ENCODE measurements at regions not wholly inside any gene's neighbourhood (a gene's known extent, or its start where the extent isn't known, plus 50 kb on each side); places are given as distances from the start of the nearest gene placed in this dataset.

DNA sequence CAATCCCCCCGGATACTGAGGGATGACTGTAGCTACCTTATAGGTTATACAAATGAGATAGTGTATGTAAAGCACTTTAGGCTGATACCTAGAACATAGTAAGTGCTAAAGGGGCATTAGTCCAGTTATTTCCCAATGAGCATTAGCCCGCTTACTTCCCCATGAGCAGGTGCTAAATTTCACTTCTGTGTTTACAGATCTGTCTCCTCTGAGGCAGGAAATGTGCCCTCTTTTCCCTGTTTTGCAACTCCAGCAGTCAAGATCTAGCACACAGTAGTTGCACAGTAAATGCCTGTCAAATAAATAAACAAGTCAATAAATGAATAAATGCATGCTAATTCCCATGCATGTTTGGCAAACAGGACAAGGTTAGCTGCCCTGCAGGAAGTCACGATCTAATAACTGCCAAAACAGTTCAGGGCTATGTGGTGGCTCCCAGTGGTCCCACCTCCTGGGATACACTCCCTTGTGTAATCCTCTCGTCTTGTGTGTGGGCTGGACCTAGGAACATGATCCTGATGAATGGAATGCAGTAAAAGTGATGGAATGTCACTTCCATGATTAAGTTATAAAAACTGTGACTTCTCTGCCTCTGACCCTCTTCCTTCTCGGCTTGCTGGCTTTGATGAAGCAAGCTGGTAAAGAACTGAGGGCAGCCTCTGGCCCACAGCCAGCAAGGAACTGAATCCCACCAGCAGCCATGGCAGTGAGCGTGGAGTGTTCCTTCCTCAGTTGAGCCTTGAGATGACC, 459.0 kb downstream of the SOX6 start:
- H3K27me3 Mint-ChIP-seq (ENCODE audit: low read depth), result peaks cover 5% of the 10 kb centered on the region
- TF ChIP-seq, protein P1, sequence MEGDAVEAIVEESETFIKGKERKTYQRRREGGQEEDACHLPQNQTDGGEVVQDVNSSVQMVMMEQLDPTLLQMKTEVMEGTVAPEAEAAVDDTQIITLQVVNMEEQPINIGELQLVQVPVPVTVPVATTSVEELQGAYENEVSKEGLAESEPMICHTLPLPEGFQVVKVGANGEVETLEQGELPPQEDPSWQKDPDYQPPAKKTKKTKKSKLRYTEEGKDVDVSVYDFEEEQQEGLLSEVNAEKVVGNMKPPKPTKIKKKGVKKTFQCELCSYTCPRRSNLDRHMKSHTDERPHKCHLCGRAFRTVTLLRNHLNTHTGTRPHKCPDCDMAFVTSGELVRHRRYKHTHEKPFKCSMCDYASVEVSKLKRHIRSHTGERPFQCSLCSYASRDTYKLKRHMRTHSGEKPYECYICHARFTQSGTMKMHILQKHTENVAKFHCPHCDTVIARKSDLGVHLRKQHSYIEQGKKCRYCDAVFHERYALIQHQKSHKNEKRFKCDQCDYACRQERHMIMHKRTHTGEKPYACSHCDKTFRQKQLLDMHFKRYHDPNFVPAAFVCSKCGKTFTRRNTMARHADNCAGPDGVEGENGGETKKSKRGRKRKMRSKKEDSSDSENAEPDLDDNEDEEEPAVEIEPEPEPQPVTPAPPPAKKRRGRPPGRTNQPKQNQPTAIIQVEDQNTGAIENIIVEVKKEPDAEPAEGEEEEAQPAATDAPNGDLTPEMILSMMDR (conservative IDR thresholded peaks at IDR 0.05), result no peak
- no peak overlapping the region for H3T11ph ChIP-seq (ENCODE audit: low read length)
- no peak overlapping the region for H3K9ac ChIP-seq (ENCODE audit: extremely low read depth, insufficient read length, low read length)
- no peak overlapping the region for H3K27ac ChIP-seq (ENCODE audit: insufficient read length, low read depth, low read length)
- H3K79me1 ChIP-seq (ENCODE audit: insufficient read depth, low read depth, low read length, poor library complexity, severe bottlenecking), result no peaks in the 10 kb centered on the region
- no peak overlapping the region for H3K27ac Mint-ChIP-seq
- peaks cover 5 to 6% of the 10 kb centered on the region in 2 experiments; a peak in 3 of 4 replicates for H3K4me1 Mint-ChIP-seq
- no peak overlapping the region for H3K18ac ChIP-seq (ENCODE audit: insufficient read length, low read depth, low read length)
- H2BK20ac ChIP-seq (ENCODE audit: low read depth, low read length, poor library complexity, severe bottlenecking), result no peak overlapping the region
- no peaks in the 10 kb centered on the region for H3K27me3 ChIP-seq (ENCODE audit: insufficient read depth, low read length)
- no peak overlapping the region for H2BK120ac ChIP-seq (ENCODE audit: low read depth, low read length, poor library complexity, severe bottlenecking)
- H3K4me3 Mint-ChIP-seq, result no peak overlapping the region
- no peaks in the 10 kb centered on the region for H3K9me3 ChIP-seq (ENCODE audit: control insufficient read depth, low read depth, low read length)
- no peak overlapping the region for H2BK5ac ChIP-seq (ENCODE audit: insufficient read length, low read length)
- H3K36me3 Mint-ChIP-seq (ENCODE audit: insufficient read depth in 1 of 3, low read depth in 3 of 3), result no peaks in the 10 kb centered on the region; a peak in 1 of 7 replicates
- no peaks in the 10 kb centered on the region for H3K79me2 ChIP-seq (ENCODE audit: insufficient read depth, low read length)
- no peak overlapping the region for H3K23ac ChIP-seq (ENCODE audit: insufficient read length, low read depth, low read length)
- WGBS (ENCODE audit: extremely low coverage, insufficient read length, low lambda C conversion rate), result no CpG with 5 or more reads among the region's 6 CpGs
- H4K8ac ChIP-seq (replicated peaks; ENCODE audit: insufficient read length, low read depth, low read length), result no peak overlapping the region
- no peak overlapping the region for H2BK15ac ChIP-seq (ENCODE audit: low read depth, low read length)
- no peaks in the 10 kb centered on the region for H3K9me3 Mint-ChIP-seq
- H3K4me1 ChIP-seq (ENCODE audit: insufficient read depth, low read length), result no peaks in the 10 kb centered on the region
- H2BK12ac ChIP-seq (ENCODE audit: insufficient read length, low read depth, low read length), result no peak overlapping the region
- H4K91ac ChIP-seq (ENCODE audit: insufficient read length, low read depth, low read length), result no peak overlapping the region
- H3K14ac ChIP-seq (ENCODE audit: insufficient read depth, low read length), result no peak overlapping the region
- no peak overlapping the region for H2AFZ ChIP-seq (ENCODE audit: low read length)
- H4K20me1 ChIP-seq (ENCODE audit: control insufficient read depth, insufficient read depth, insufficient read length), result no peaks in the 10 kb centered on the region
- no peak overlapping the region for H3K4me2 ChIP-seq (ENCODE audit: insufficient read depth, insufficient read length, low read length)
- no peak overlapping the region for H3K4ac ChIP-seq (ENCODE audit: low read depth, low read length)
- no peaks in the 10 kb centered on the region for H3K23me2 ChIP-seq (ENCODE audit: insufficient read length, low read depth, low read length, poor library complexity, severe bottlenecking)
- H2AK5ac ChIP-seq (ENCODE audit: insufficient read length, low read length), result no peak overlapping the region
- no peak for DNase-seq
- H4K5ac ChIP-seq (ENCODE audit: insufficient read length, low read depth, low read length), result no peak overlapping the region
- no peak overlapping the region for H3K56ac ChIP-seq (ENCODE audit: insufficient read length, low read depth, low read length)

Data from H9 (cell line).